ENCODE measurements at regions not wholly inside any gene's neighbourhood (a gene's known extent, or its start where the extent isn't known, plus 50 kb on each side); places are given as distances from the start of the nearest gene placed in this dataset.

- DNase-seq: no peak
These were observed 77.2 kb upstream of the TMEM106B start for GRCh38 chr7:12133865-12134264.

- no peak for DNase-seq
These were observed 74.6 kb upstream of the TMEM106B start for GRCh38 chr7:12136523-12136922.

DNA sequence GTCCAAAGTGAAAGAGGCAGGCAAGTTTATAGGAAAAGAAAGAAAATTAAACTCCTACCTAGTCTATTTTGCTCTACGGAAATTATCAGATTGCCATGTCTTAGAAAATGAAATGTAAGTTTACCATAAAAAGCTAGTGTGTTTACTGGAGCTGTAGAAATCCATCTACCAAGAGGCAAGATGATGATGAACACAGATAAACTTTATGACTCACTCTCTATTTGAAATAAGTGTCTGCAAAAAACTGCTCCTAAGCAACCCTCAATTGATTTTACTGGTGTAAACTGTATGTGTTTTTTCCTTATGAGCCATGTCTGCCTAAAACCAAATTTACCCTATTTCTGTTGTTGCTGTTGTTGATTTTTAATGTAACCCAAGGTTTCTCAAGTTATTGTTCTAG is 73.8 kb upstream of the TMEM106B start:
- DNase-seq: no peak

DNA sequence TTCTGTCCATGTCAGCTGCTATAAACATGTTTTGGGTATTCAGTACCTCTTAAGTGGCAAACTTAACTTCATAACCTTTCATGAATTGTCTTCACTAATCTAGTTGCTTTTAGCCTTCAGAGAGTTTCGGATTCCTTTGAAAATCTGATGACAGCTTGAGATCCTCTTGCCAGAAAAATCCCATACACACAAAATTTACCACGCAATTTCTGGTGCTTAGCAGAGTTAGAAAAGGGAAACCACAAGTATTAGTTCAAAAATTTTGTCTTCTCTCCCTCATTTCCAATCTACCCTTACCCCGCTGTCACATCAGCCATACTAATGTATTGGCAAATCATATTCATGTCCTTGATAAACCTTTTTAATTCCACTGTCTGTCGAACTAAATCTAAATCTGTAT is 72.7 kb upstream of the TMEM106B start:
- DNase-seq: no peak

- no peak for DNase-seq
These were observed 71.7 kb upstream of the TMEM106B start for GRCh38 chr7:12139416-12139815.

DNA sequence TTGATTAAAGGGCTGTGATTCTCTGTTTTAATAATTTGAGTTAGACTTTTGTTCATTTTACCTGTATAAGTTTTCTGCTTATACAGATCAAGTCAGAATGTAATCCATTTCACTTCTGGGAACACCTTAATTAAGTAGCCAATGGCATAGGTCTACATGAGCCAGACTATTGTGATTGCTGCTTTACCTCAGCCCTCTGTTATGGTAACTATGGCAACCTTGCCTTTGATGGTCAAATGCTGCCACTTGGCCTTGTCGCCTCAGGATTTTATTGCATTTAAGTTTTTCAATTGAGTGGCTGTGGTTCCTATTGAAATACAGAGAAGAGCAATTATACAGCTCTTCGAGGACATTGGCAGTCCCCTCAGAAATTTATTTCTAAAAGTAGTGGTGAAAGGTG is 64.3 kb upstream of the TMEM106B start:
- no peak for DNase-seq

- no peak for DNase-seq
These were observed 58.7 kb upstream of the TMEM106B start for GRCh38 chr7:12152196-12152918.

DNA sequence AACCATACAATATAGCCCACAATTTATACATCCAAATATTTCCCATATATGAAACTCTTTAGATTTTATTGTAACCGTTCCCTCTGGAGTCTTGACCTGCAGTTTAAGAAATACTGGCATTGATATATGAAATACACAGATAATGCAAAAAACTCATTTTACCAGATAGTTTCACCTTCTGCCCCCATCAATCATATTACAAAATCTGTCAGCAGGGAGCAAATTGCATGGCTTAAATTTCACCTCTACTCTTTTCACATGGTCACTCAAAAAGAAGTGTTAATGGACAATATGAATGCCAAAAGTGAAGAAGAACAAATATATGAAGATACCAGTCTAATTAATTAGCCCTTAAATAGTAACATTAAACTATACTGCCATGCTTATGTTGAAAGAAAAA is 57.0 kb upstream of the TMEM106B start:
- DNase-seq: no peak

GRCh38 chr7:12157517-12157916 is 53.6 kb upstream of the TMEM106B start:
- no peak for DNase-seq

DNA sequence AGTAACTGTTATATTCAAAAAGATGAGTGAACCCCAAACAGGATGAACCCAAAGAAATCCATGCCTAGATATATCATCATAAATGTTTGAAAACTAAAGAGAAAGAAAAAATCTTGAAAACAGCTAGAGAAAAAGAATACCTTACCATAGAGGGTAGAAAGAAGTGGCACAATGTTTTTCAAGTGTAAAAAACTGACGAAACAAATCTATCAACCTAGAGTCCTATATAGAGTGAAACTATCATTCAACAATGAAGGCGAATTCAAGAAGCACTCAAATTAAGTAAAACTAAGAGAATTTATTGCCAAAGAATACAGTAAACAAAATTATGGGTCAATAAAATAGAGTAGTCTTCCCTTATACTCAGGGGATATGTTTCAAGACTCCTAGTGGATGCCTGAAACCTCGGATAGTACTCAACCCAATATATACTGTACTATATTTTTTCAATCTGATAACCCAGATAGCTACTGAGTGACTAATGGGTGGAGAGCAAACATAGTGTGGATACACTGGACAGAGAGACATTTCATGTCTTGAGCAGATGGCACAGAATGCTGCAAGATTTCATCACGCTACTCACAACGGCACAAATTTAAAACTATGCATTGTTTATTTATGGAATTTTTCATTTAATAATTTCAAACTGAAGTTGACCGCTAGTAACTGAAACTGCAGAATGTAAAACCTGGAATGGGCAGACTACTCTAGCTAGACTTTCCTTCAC is 52.6 kb upstream of the TMEM106B start:
- no peak for DNase-seq

DNA sequence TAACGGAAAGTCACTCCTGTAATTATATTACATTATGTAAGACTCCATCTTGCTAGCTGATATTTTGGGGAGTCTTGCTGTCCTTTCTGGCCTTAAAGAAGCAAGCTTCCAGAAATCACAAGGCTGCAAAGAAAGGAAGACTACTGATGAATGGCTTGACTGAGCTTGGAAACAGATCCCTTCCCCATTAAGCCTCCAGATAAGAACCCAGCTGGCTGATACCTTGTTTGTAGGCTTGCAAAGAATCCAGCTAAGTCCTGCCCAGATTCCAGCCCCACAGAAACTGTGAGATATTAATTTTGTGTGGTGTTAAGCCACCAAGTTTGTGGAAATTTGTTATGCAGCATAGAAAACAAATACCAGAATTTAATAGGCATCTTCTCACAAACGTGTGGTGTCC is 49.9 kb upstream of the TMEM106B start:
- no peak for DNase-seq
